Daoy (cell line): ENCODE measurements at regions not wholly inside any gene's neighbourhood (a gene's known extent, or its start where the extent isn't known, plus 50 kb on each side); places are given as distances from the start of the nearest gene placed in this dataset.

Experiments
- DNase-seq: peaks from one replicate; pipeline ENCODE4 v3.0.0-alpha.2; 2015; ENCODE audit warnings: low read depth

DNA sequence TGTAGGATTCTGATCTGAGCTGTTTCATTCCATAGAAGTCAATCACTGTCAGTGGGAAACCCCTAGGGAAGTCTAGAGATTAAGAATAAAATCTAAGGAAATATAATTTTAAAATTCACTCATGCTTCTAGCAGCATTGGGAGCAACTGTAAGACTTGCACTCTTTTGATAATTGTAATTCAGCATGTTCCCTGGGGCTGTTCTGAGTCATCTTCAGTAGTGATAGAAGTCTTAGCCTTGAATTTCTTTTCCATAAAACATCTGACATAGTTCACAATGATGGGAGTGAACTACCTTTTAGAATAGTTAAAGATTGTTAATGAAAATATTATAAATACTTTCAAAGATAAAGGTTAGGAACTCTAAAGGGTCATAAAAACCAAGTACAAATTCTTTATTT is 935.8 kb downstream of the DTWD2 start:
- DNase-seq, result no peak

DNA sequence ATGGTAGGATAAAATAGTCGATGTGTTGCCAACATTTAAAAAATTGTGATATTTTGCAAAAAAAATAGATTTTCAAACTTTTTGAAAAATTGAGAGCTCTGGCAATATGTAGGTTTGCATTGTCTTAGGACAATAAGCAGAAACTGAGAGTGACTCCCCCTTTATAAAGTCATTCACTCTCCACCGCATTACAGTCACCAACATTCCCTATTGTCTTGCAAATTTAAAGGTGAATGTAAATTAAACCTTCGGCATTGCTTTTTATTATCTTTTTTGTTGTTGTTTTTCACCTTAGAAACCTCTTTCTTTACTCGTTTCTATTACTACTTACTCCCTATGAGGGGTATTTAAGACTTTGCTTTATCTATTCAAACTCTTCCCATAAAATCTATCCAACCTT is 944.2 kb downstream of the DTWD2 start:
- DNase-seq, result no peak

DNA sequence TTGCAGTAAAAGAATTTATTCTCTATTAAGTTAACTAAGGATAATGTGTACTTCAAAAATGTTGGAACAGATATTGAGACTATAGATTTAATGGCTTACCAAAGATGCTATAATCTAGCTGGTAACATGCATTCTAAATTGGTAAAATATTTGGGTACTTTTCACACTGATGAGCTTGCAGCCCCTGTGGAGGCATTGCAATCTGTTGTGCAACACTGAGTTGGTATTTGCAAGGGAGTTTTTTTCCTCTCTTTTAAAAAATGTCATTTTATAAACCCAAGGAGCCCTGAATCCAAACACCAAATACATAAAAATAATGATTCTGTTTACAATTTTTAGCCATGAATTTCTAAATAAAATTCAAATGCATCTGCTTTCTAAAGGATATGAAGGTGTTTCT is 944.8 kb downstream of the DTWD2 start:
- DNase-seq, result no peak

DNA sequence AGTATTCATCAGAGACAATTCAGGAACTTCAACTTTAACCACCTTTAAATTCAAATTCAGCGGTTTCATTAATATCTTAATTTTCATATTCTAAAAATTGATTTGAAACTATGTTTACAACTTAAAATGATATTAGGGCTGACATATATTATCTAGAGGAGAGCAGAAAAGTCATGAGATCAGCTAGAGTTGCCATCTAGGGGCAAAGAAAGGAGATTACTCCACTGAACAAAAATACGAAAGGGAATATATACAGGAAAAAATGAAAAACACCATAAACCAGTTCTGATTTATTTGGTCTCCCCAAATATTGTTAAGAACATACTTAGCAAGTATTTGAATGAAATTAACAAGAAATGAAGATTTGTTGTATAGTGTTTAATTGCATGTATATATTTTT is 946.3 kb downstream of the DTWD2 start:
- no peak for DNase-seq

DNA sequence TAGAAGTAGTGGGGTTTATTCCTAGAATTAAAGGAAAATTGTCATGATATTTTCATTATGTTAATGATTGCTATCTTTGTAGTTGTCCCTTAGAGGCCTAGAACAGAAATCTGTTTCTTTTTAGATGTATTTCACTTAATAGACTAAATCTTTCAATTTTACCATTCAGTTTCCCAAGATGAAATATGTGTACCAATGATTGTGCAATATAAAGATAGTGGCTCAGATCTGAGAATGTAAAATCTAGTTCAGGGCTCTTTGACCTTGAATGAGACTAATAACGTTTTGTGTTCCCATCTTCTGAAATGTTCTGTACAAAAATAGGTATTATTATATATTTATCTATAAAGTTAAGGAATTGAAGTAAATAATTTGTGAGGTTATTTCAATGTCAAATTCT is 947.9 kb downstream of the DTWD2 start:
- DNase-seq, result no peak

- no peak for DNase-seq
These were observed 954.5 kb downstream of the DTWD2 start for GRCh38 chr5:118033686-118034338.

GRCh38 chr5:118029807-118030206 is 958.5 kb downstream of the DTWD2 start:
- DNase-seq, result no peak

DNA sequence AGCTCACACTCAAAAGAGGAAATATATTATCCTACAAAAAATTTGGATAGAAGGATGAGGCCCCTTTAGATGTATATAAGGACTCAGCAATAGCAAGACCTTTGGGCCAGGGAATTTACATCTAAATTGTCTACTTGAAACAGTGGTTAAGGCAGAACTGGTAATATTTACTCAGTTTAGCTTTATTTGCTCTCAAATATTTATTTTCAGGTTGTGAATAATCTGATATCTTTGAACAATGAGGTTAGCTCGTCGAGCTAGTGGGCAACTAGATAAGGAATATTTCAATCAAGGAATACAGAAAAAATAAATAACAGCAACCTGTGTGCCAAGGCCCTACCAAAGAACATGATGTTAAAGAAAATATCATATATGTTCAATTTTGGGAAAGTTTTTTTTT is 966.3 kb downstream of the DTWD2 start:
- no peak for DNase-seq

DNA sequence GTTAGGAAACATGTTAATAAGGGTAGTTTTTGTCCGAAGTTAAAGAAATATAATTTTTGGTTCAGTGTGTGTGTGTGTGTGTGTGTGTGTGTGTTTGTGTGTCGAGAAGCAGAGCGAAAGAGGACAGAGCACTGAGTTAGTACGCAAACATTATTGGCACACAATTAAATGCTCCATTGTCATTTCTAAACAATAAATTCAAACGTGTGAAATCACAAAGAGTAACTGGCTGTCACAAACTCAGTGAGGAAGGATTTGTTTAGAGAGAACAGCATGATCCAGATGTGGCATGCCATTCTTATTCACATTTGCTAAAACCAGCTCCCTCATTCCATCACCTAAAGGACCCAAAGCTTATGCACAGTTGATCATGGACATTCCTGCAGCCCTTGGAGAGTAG is 970.8 kb downstream of the DTWD2 start:
- no peak for DNase-seq

DNA sequence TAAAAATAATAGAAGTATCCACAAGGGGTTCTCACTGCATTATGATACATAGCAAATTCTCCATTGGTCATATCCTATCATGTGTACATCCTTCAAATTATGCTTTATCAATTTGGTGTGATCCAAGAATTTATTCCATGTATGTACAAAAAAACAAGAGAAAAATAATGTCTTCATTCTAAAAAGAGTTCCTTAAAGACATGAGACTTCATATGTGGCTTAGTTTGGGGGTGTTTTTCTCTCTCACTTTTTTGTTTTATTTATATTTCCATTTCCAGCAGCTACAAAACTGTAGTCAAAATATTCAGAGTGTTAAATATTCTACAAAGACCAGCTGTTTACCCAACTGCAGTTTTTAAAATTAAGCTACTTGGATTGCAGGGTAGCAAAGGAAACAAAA is 972.0 kb downstream of the DTWD2 start:
- no peak for DNase-seq

DNA sequence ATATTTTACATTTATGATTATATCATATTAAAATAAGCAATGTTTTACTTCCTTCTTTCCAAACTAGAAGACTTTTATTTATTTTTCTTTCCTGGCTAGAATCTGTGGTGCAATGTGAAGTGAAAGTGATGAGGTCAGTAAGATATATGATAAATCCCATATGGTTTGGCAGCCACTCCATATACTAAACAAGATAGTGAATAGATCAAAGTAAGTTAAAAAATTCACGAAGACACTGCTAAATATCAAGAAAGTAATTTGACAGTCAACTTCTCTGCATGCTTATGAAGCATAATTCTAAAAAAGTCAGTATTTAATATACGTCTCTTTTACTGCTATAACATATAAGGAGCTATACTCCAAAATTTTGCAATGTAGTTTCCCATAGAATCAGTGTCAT is 972.8 kb downstream of the DTWD2 start:
- no peak for DNase-seq

GRCh38 chr5:118009741-118010297 is 978.5 kb downstream of the DTWD2 start:
- DNase-seq, result no peak

- no peak for DNase-seq
These were observed 979.6 kb downstream of the DTWD2 start for GRCh38 chr5:118008779-118009178.

DNA sequence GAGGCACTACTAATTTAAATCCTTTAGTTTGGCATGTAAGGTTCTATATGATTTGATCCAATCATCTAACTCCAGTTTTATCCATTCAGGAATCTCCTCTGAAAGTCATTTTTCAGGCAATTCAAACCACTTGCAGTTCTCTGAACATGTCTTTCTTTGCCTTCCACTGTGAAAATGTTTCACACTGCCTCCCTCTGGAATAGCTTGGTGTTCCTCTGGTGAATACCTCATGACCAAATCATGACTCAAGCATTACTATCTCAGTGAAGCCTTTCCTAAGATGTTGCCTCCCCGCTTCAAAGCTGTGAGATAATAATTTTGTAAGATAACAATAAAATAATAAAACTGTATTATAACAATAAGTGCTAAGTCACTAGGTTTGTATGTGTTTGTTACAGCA is 981.1 kb downstream of the DTWD2 start:
- DNase-seq, result no peak

DNA sequence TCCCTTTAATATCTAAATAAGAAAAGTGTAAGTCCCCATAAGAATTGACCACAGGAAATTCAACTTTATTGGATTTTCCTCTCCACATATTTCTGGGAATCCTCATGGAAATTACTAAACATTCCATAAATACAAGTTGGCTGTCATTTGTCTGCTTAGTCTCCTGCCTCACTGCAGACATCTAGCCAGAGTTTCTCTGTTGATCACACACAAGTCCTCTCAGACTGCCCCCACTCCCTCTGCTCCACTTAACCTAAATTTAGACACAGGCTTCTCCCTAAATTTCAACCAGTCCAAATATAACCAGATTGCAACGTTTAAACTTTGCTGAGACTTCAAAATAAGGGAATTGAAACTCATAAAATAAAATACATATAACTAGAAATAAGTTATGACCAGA is 982.1 kb downstream of the DTWD2 start:
- no peak for DNase-seq

DNA sequence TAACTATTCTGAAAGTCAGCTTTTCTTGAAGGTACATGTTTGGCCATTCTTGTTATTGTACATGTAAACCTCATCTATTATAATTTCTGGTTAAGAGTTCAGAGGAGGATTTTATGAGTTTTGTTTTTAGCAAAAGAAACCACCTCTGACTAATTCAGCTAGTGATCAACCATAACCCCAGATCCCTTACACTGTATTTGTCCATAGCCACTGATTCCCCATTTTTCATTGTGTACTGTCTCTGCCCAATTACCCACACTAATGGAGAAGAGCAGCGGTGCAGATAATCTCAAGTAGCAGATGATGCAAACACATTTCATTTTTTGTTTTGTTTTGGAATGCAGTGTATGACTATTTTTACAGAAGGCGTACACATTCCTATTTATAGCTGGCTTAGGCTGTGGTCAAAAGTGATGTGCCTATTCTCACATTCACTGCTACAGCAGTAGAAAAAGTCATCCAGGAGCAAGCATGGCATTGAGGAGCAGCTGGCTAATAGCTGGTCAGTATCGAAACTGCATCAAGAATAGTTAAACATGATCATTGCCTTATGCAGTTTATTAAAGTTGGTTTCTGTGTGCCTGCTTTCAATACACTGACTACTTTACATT is 988.3 kb downstream of the DTWD2 start:
- no peak for DNase-seq

GRCh38 chr5:117982691-117983090 is 1005.7 kb downstream of the DTWD2 start:
- DNase-seq, result no peak

- DNase-seq, result no peak
These were observed 1014.6 kb downstream of the DTWD2 start for GRCh38 chr5:117973785-117974184.

DNA sequence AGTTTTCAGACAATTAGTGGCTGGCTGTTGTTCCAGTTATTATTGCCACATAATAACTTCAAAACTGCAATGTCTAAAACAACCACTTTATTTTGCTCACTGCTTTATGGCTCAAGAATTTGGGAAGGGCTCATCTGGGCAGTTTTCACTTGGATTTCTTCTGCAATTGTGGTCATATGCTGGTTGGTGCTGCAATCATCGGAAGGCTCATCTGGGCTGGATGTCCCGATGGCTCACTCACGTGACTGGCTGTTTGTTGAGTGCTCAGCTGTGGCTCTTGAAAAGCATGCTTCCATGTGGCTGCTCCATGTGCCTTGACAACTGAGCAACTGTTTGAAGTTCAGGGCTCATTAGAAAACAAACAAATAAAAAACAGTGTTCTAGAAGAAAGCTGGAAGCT is 1032.5 kb downstream of the DTWD2 start:
- no peak for DNase-seq

- DNase-seq, result no peak
These were observed 1034.0 kb downstream of the DTWD2 start for GRCh38 chr5:117954331-117954730.

GRCh38 chr5:117953272-117953671 is 1035.1 kb downstream of the DTWD2 start:
- DNase-seq, result no peak

- DNase-seq, result no peak
These were observed 1040.5 kb downstream of the DTWD2 start for GRCh38 chr5:117947836-117948235.

DNA sequence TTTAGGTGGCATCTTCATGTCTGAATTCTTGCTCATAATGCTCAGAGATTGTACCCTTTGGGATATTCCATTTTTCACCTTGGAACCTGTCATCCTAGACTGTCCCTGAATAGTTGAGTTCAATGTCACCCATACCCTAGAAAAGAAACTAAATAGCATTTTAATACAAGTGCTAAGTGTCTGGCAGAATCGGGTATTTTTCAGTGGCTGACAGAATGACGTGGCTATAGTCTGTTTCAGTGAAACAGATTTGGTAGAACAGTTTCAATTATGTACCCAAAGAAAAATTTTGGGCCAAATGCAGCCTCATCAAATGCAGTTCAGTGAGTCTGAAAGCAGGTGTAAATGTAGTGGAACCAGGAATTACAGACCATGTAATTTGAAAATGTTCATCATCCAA is 1041.2 kb downstream of the DTWD2 start:
- DNase-seq, result no peak

- DNase-seq, result no peak
These were observed 1043.1 kb downstream of the DTWD2 start for GRCh38 chr5:117945258-117945657.
